ENCODE measurements at regions not wholly inside any gene's neighbourhood (a gene's known extent, or its start where the extent isn't known, plus 50 kb on each side); places are given as distances from the start of the nearest gene placed in this dataset.

- H3K27ac ChIP-seq, result no peak overlapping the region
- TF ChIP-seq EZH2 (IDR thresholded peaks at IDR 0.05; ENCODE audit: borderline replicate concordance) (no peak), EZH2phosphoT487 (IDR thresholded peaks at IDR 0.05; ENCODE audit: low read depth, severe bottlenecking, unreplicated experiment) (no peak), CTCF (IDR thresholded peaks at IDR 0.05; ENCODE audit: poor library complexity) (no peak)
- H3K4me2 ChIP-seq, result no peak overlapping the region
- no peak for DNase-seq (ENCODE audit: low spot score)
- H3K27me3 ChIP-seq, result no peaks in the 10 kb centered on the region
- no peak overlapping the region for H3K4me3 ChIP-seq
- H4K20me1 ChIP-seq (ENCODE audit: insufficient read depth, poor library complexity, severe bottlenecking), result no peaks in the 10 kb centered on the region
- peaks cover 7% of the 10 kb centered on the region for H3K4me1 ChIP-seq (ENCODE audit: insufficient read depth)
- no peaks in the 10 kb centered on the region for H3K9me3 ChIP-seq (ENCODE audit: low read depth)
- H3K36me3 ChIP-seq (replicated peaks; ENCODE audit: insufficient read depth, low read depth), result no peaks in the 10 kb centered on the region
- H3K79me2 ChIP-seq, result no peaks in the 10 kb centered on the region
- H3K9me2 ChIP-seq (replicated peaks; ENCODE audit: insufficient read depth), result no peaks in the 10 kb centered on the region
- H2AFZ ChIP-seq, result no peak overlapping the region
- 83% methylated on average over 3 of the region's 3 CpGs for WGBS (ENCODE audit: low lambda C conversion rate, missing lambda C conversion rate)
Measured at GRCh38 chr13:105806628-105806920, 728.9 kb downstream of the EFNB2 start.

- no peaks in the 10 kb centered on the region for H3K36me3 ChIP-seq (replicated peaks; ENCODE audit: insufficient read depth, low read depth)
Measured at GRCh38 chr13:105805892-105806627, 729.4 kb downstream of the EFNB2 start.

GRCh38 chr13:105804561-105805190 is 730.8 kb downstream of the EFNB2 start:
- WGBS (ENCODE audit: low lambda C conversion rate, missing lambda C conversion rate), result 82% methylated on average over 3 of the region's 3 CpGs
- no peak for DNase-seq (ENCODE audit: low spot score)
- H3K4me2 ChIP-seq, result no peak overlapping the region

More at GRCh38 chr13:105805892-105806627, 729.4 kb downstream of the EFNB2 start:
- H3K27me3 ChIP-seq, result no peaks in the 10 kb centered on the region
- 79% methylated on average over 6 of the region's 6 CpGs for WGBS (ENCODE audit: low lambda C conversion rate, missing lambda C conversion rate)
- DNase-seq (ENCODE audit: low spot score), result no peak
- TF ChIP-seq EZH2 (IDR thresholded peaks at IDR 0.05; ENCODE audit: borderline replicate concordance) (no peak), CTCF (IDR thresholded peaks at IDR 0.05; ENCODE audit: poor library complexity) (no peak), EZH2phosphoT487 (IDR thresholded peaks at IDR 0.05; ENCODE audit: low read depth, severe bottlenecking, unreplicated experiment) (no peak)
- H3K4me1 ChIP-seq (ENCODE audit: insufficient read depth), result peaks cover 7% of the 10 kb centered on the region
- no peak overlapping the region for H2AFZ ChIP-seq
- no peak overlapping the region for H3K4me2 ChIP-seq
- H3K9me2 ChIP-seq (replicated peaks; ENCODE audit: insufficient read depth), result no peaks in the 10 kb centered on the region
- no peak overlapping the region for H3K4me3 ChIP-seq
- H4K20me1 ChIP-seq (ENCODE audit: insufficient read depth, poor library complexity, severe bottlenecking), result no peaks in the 10 kb centered on the region
- no peaks in the 10 kb centered on the region for H3K9me3 ChIP-seq (ENCODE audit: low read depth)
- H3K27ac ChIP-seq, result no peak overlapping the region
- no peaks in the 10 kb centered on the region for H3K79me2 ChIP-seq

More at GRCh38 chr13:105804561-105805190, 730.8 kb downstream of the EFNB2 start:
- Histone ChIP-seq H3K4me3 (no peak overlapping the region), H3K27ac (no peak overlapping the region), H3K9me3 (ENCODE audit: low read depth) (no peaks in the 10 kb centered on the region), H3K36me3 (replicated peaks; ENCODE audit: insufficient read depth, low read depth) (no peaks in the 10 kb centered on the region), H3K4me1 (ENCODE audit: insufficient read depth) (peaks cover 7% of the 10 kb centered on the region), H3K9me2 (replicated peaks; ENCODE audit: insufficient read depth) (no peaks in the 10 kb centered on the region), H2AFZ (no peak overlapping the region), H4K20me1 (ENCODE audit: insufficient read depth, poor library complexity, severe bottlenecking) (no peaks in the 10 kb centered on the region), H3K79me2 (no peaks in the 10 kb centered on the region), H3K27me3 (no peaks in the 10 kb centered on the region)
- TF ChIP-seq EZH2phosphoT487 (IDR thresholded peaks at IDR 0.05; ENCODE audit: low read depth, severe bottlenecking, unreplicated experiment), result no peak
- TF ChIP-seq CTCF (IDR thresholded peaks at IDR 0.05; ENCODE audit: poor library complexity), result no peak
- no peak for TF ChIP-seq EZH2 (IDR thresholded peaks at IDR 0.05; ENCODE audit: borderline replicate concordance)

Data from hepatocyte (in vitro differentiated cells).